ENCODE measurements at regions not wholly inside any gene's neighbourhood (a gene's known extent, or its start where the extent isn't known, plus 50 kb on each side); places are given as distances from the start of the nearest gene placed in this dataset.
"Not testable (repeated sequence)": the region's sequence is repeated elsewhere in the genome, so short reads cannot be mapped to it uniquely, and the experiment has no call there.

GRCh38 chr9:78172610-78173009 is 63.3 kb upstream of the CEP78 start:
- DNase-seq (ENCODE audit: low spot score), result not testable (repeated sequence)

GRCh38 chr9:78171651-78172050 is 64.2 kb upstream of the CEP78 start:
- no peak for DNase-seq (ENCODE audit: low spot score)

GRCh38 chr9:78169125-78169524 is 66.8 kb upstream of the CEP78 start:
- no peak for DNase-seq (ENCODE audit: low spot score)

GRCh38 chr9:78167356-78167755 is 68.5 kb upstream of the CEP78 start:
- DNase-seq (ENCODE audit: low spot score), result peak; percentile 10

- DNase-seq (ENCODE audit: low spot score), result no peak
Measured at GRCh38 chr9:78163834-78164233, 72.0 kb upstream of the CEP78 start.

- no peak for DNase-seq (ENCODE audit: low spot score)
Measured at GRCh38 chr9:78158286-78158685, 77.6 kb upstream of the CEP78 start.

GRCh38 chr9:78150983-78151356 is 84.9 kb upstream of the CEP78 start:
- DNase-seq (ENCODE audit: low spot score), result no peak

- DNase-seq (ENCODE audit: low spot score), result no peak
Measured at GRCh38 chr9:78150312-78150982, 85.4 kb upstream of the CEP78 start.

- no peak for DNase-seq (ENCODE audit: low spot score)
Measured at GRCh38 chr9:78149702-78150291, 86.1 kb upstream of the CEP78 start.

GRCh38 chr9:78146241-78146640 is 89.6 kb upstream of the CEP78 start:
- DNase-seq (ENCODE audit: low spot score), result no peak

- DNase-seq (ENCODE audit: low spot score), result no peak
Measured at GRCh38 chr9:78144663-78145377, 91.1 kb upstream of the CEP78 start.

GRCh38 chr9:78144008-78144381 is 91.9 kb upstream of the CEP78 start:
- no peak for DNase-seq (ENCODE audit: low spot score)

- DNase-seq (ENCODE audit: low spot score), result no peak
Measured at GRCh38 chr9:78143281-78144007, 92.4 kb upstream of the CEP78 start.

GRCh38 chr9:78142264-78142663 is 93.6 kb upstream of the CEP78 start:
- DNase-seq (ENCODE audit: low spot score), result not testable (repeated sequence)

- no peak for DNase-seq (ENCODE audit: low spot score)
Measured at GRCh38 chr9:78133751-78134150, 102.1 kb upstream of the CEP78 start.

GRCh38 chr9:78132701-78133058 is 101.1 kb upstream of the GNAQ start:
- no peak for DNase-seq (ENCODE audit: low spot score)

- DNase-seq (ENCODE audit: low spot score), result no peak
Measured at GRCh38 chr9:78131969-78132700, 100.5 kb upstream of the GNAQ start.

GRCh38 chr9:78130853-78131252 is 99.2 kb upstream of the GNAQ start:
- DNase-seq (ENCODE audit: low spot score), result no peak

GRCh38 chr9:78130004-78130403 is 98.4 kb upstream of the GNAQ start:
- DNase-seq (ENCODE audit: low spot score), result no peak

GRCh38 chr9:78127279-78128225 is 95.9 kb upstream of the GNAQ start:
- DNase-seq (ENCODE audit: low spot score), result no peak

- no peak for DNase-seq (ENCODE audit: low spot score)
Measured at GRCh38 chr9:78123808-78124207, 92.2 kb upstream of the GNAQ start.

Data from HuH-7.5 (cell line).